HG03342 (cell line): ENCODE measurements at regions not wholly inside any gene's neighbourhood (a gene's known extent, or its start where the extent isn't known, plus 50 kb on each side); places are given as distances from the start of the nearest gene placed in this dataset.

Experiments used
- ATAC-seq: cut with Tn5 transposase; IDR thresholded peaks from one replicate; pipeline ENCODE4 v1.9.1; 2021; ENCODE audit warnings: mild to moderate bottlenecking, moderate library complexity; ENCODE audit not compliant: unreplicated experiment

- no peak for ATAC-seq
Measured at GRCh38 chr2:37858400-37858711, 66.7 kb upstream of the RMDN2 start.

DNA sequence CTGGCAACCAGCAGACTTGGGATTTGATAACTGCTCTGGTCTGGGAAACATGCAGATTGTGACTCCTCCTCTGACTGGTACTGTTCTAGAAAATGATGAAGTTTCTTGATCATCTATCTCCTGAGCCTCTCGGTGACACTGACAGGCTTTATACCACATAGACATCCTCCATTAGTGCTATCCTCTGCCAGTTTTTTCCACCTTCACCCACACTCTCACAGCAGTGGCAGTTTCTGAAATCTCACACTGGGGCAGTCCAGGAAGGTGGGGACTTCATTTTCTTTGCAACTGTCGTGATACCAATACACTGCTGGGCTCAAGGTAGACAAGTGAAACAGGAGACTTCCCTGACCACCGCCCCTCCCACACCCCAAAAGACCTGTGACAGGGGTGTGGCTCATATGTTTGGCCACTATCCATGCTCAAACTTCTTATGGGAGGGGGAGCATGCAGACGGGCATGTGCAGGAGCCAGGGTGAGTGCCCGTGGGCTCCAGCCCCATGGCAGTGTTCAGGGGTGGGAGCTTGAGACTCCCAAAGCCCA lies 66.3 kb upstream of the RMDN2 start:
- no peak for ATAC-seq

GRCh38 chr2:37862620-37863019 lies 62.5 kb upstream of the RMDN2 start:
- ATAC-seq: no peak

GRCh38 chr2:37864217-37864616 lies 60.9 kb upstream of the RMDN2 start:
- no peak for ATAC-seq

DNA sequence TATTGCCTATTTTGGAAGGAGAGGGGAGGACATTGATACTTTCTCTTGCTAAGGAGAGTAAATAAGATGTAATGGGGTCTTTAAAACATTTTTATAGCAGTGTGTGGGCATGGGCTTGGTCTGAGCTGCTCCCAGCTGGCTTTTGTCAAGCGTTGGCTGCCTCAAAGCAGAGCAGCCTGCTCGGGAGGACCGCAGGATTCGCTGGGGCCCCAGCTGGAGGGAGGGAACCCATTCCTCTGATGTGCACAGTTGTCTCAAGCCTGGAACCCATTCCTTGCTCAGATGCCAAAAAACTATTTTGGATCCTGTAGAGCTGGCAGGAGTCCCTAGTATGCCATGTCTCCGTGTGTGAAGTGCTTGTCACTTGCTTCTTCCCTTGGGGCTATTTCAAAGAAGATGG lies 59.4 kb upstream of the RMDN2 start:
- no peak for ATAC-seq

GRCh38 chr2:37866171-37866934 lies 58.7 kb upstream of the RMDN2 start:
- ATAC-seq: no peak

- ATAC-seq: no peak
Measured at GRCh38 chr2:37867166-37867565, 57.9 kb upstream of the RMDN2 start.

DNA sequence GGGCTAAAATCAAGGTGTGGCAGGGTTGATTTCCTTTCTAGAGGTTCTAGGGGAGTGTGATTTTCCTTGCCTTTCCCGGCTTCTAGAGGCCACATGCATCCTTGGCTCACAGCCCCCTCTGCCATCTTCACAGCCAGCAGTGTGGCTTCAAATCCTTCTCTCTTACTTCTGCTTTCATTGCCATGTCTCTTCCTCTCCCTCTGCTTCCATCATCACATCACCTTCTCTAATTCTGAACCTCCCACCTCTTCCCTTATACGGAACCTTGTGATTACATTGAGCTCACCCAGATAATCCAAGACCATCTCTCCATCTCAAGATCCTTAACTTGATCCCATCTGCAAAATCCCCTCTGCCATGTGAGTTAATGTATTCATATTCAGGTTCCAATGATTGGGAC lies 56.2 kb upstream of the RMDN2 start:
- no peak for ATAC-seq

GRCh38 chr2:37869304-37869703 lies 55.8 kb upstream of the RMDN2 start:
- ATAC-seq: no peak

- no peak for ATAC-seq
Measured at GRCh38 chr2:37869771-37870170, 55.3 kb upstream of the RMDN2 start.

- ATAC-seq: no peak
Measured at GRCh38 chr2:37870829-37871228, 54.3 kb upstream of the RMDN2 start.

DNA sequence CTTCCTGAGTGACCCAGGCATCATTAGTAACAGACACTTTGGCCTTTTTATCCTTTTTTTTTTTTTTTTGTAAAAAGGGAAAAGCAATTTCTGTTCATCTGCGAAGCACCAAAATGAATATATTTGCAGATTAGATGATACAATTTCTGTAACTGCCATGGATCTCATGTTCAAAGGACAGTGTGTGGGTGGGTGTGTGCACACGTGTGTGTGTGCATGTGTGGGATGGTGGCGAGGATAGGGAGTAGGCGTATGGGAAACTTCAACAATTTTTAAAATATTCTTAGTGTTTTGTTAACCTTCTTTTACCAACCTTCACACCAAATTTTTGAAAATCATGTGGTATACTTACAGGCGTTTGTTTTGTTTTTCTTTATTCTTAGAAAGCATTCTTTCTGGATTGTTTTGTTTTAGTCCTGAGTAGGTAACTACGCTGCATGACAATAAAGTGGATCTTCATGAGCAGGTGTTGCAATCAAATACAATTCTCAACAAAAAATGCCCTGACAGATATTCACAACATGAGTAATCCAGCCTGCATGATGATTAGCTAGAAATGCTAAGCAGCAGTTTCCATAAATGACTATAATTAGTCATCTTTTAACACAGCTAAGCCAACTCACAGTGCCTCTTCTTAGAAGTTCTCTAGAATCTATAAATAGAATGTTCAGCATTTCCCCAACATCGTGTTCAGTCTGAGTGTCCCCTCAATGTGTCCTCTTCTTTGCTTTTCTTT lies 53.5 kb upstream of the RMDN2 start:
- ATAC-seq: peak; percentile 57

GRCh38 chr2:37872192-37872750 lies 52.8 kb upstream of the RMDN2 start:
- no peak for ATAC-seq

DNA sequence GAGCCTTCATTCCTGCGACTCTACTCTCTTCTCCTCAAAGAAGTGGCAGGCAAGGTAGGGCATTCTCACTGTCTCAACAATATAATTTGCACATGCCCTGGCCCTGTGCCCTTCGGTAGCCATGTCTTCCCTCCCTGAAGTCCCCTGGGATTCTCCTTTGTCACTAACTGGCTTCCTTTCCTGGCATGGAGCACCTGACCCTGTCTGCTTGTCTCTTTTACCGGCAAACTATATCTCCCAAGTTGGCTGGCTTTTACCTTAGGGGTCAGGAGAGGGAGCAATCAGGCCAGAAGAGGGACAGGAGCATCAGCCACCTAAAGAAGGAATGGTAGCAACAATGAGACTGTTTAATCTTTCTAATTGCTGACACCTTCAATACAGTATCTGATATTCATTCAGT lies 51.9 kb upstream of the RMDN2 start:
- no peak for ATAC-seq

DNA sequence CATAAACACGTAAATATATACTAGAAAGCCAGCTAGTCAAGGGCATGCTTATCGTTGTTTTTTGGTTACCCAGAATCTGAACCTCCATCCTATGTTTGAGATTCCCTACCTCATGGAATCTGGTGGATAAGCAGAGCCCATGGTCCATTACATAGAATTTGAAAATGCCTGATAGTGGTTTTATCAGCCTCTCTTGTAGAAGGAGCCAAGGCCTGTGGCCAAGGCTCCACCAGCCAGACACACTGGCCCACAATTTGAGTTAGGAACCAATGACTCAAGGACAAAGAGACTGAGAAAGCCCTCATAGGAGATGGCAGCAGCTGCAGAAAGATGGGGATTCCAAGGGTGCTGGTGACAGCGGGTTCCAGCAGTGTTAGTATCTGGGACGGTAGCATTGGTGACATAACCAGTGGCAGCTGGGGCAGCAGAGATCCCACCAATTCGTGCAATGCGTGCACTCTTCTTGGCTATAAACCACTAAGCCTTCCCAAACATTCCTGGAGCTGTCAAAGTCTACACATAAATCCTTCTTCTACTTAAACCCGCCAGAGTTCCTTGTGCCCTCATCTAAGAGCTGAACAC lies 51.2 kb upstream of the RMDN2 start:
- ATAC-seq: no peak

DNA sequence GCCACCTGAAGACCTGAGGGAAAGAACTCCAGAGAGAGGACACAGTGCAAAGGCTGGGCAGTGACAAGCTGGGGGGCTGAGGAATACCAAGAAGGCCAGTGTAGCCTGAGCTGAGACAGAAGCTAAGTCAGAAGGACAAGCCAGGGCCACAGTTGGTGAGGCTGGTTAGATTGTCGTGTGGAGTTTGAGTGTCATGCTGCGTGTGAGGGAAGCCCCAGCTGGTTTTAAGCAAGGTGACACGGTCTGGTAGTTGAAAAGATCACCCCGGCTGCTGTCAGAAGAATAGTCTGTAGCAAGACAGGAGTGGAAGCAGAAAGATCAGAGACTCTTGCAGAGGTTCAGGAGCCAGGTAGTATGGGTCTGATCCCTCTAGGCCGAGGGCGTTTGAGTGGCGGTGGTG lies 50.6 kb upstream of the RMDN2 start:
- ATAC-seq: peak; percentile 56
